Activated CD4-positive, alpha-beta T cell treated with anti-CD3 and anti-CD28 coated beads, Interleukin-2, Interleukin-4, amounts not matched to agents 100 ng/mL and 50 ng/mL, durations not matched to agents 16 hours and 8 hours (primary cell): ENCODE measurements at regions not wholly inside any gene's neighbourhood (a gene's known extent, or its start where the extent isn't known, plus 50 kb on each side); places are given as distances from the start of the nearest gene placed in this dataset.

ENCODE experiments used
- DNase-seq: peaks from one replicate; pipeline ENCODE4 v3.0.0-alpha.2; 2020; ENCODE audit warnings: low spot score

DNA sequence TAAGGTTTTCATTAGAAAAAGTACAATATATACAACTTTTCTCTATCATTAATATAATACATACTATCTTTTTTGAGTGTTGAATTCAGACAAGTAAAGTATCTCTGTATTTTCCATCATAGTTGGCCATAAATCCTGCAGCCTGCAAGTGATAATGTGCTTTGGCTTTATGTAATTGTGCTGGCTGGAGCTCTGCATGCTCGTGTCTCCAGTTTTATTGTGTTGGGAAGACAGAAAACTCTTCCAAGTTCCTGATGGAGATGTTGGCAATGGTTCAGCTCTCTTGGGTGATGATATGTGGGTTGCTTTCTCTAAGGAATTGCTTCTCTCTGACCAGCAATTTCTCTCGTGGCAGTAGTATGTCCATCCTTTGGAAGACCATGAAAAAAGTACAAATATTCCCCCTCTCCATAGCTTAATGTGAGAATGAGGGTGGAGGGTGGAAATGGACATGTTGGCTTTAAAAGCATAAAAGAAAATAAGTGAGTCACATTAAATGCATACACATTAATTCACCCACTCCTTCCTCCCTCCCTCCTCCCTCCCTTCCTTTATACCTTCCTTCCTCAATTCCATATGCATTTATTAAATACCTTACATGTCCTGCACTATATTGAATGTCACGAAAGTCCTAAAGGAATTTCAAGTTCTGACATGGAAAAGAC is 344.2 kb downstream of the MTX2 start:
- no peak for DNase-seq

DNA sequence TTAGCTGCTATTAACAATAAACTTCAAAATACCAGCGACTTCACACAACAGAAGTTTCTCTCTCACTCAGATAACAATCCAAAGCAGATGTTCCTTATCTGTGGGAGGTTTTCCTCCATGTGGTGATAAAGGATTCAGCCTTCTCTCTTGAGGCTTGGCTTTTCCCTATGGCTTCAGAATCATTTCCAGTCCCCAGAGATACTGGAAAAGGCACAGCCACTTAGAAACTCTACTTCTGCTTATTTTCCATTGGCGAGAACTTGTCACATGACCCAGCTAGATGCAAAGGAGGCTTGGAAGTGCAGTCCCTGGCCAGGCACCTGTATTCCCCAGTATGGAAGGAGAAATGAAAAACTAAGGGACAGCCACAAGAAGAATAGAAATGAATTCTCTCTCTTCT is 344.8 kb downstream of the MTX2 start:
- DNase-seq: no peak

DNA sequence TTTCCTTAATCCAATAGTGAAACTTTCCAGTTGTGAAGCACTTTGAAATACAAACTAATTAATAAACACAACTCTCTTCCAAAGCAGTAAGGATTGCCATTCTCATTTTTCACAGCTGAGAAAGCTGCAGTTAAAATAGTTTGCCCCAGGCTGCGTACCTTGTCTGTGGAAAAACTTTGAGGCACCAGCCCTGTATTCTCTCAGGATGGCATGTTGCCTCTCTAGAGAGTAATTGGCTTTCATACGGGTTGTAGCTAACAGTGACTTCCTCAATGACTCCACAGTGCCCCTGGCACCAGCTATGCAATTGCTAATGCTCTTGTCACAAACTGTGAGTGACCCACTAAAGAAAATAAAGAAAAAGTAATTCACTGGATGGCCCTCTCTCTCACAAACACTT is 345.7 kb downstream of the MTX2 start:
- no peak for DNase-seq

DNA sequence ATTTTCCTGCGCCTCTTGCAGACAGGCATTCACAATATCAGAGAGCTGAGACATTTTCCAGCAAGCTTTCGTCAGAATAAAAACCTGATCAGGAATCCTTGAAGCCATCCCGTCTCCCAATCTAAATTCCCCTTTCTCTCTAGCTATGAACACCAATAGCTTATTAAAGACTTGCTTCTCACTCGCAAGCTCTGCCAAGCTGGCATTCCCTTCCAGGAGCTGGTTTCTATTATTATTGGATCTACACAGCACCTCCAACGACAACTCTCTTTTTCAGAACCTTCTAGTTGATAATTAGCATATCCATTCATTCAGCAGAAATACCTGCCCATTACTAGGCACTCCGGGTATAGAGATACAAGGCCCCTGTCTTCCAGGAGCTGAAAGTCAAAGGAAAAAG is 350.3 kb downstream of the MTX2 start:
- DNase-seq: no peak

DNA sequence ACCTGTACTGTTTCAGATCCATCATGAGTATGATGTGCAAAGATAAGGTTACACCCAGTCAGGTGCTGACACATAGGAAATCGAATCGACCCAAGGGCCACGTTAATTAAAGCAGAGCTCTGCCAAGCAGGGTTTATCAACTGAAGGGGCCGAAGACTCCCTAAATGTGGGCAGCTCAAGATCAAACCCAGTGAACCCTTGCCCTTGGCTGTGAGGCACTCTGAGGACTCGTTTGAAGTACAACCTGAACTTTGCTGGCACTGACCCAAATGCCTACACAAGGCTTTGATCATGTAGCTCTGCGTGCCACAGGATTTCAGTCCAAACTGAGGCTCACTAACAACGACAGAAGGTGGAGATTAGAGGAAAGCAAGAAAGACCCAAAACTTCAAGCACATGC is 352.1 kb downstream of the MTX2 start:
- no peak for DNase-seq

DNA sequence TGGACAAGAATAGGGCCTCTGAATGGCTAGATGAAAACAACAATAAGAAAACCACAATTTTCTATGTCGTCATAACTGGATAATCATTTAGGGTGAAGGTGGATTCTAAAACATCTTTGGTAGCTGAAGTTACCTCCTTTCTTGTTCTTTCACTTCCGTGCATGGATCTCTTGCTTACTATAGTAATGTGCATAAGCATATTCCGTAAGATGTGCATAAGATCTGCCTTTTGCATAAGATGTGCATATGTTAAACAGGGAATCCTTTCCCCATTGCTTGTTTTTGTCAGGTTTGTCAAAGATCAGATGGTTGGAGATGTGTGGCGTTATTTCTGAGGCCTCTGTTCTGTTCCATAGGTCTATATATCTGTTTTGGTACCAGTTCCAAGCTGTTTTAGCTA is 353.6 kb downstream of the MTX2 start:
- DNase-seq: no peak

DNA sequence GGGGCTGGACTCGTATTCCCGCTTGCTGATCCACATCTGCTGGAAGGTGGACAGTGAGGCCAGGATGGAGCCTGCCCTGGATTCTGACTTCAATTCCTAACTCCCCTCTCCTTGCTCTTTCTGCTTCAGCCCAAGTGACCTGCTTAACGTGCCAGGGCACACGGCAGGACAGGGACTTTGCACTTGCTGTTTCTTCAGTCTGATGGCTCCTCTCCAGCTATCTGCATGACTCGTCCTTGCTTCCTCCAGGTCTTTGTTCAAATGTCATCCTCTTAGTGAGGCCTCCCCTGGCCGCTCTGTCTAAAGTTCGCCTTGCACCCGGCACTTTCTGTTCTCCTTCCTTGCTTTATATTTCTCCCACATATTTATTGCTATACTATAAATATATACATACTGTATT is 357.6 kb downstream of the MTX2 start:
- DNase-seq: no peak

DNA sequence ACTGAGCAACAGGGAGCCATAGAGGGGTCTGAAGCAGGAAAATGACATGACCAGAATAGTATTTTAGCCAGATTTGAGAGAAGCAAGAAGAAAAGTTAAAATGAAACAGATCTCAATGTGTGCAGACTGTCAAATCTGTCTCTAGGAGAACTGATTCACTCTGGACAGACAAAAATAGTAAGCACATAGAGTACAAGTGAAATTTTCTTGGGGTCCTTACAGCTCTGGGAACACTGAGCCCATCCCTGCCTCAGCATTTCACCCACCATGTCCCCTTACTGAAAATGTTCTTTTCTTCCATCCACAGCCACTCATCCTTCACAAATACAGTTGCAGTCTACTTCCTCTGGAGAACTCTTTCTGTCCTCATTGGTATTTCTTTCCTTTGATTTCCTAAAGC is 359.2 kb downstream of the MTX2 start:
- DNase-seq: no peak

DNA sequence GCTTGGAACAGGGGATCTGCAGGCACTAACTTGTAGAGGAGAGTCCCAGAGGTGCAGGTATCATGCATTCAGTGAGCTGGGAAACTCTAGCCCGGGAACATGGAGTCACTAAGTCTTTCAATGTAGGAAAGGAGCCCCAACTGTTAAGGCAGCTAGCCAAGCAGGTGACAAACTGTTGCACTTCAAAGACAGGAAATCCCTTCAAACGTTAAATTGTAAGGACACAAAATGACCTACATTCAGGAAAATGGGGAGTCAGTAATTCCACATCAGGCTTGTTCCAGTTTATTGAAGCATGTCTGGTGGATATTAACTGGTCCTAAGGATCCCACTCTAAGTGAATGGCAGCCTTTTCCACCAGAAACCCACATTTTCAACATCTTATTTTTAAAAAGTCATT is 364.5 kb downstream of the MTX2 start:
- no peak for DNase-seq

DNA sequence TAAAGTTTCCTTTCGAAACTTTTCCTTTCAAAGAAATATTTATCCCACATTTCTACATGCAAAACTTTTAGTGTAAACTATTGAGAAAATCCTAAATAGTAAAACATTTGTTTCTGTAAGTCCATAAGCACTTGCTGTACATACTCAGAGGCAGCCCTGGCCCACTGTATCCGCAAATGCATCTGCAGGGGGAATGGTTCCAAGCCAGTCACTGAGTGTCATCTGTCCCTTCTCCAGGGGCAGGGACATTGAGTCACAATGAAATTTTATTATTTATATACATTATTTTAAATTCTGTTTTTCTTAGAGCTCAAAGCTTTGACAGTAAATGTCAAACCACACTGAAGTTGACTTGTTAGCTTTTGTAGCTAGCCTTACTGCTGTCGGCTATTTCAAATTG is 367.2 kb downstream of the MTX2 start:
- no peak for DNase-seq

DNA sequence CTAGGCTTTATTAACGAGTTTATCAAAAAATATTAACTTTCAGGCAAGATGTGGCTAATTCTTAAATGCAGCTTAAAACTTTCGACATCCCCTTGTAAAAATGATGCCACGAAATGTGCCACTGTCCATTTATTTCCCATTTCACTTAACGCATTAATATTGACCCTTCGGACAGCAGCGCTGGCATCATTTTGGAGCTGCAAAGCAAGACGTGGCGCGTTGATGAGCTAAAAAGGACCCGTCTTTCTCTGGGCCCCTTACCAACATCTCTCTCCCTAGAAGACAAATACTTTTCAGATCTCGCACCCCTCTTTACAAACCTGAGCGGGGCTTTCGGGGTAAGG is 367.9 kb downstream of the MTX2 start:
- no peak for DNase-seq

DNA sequence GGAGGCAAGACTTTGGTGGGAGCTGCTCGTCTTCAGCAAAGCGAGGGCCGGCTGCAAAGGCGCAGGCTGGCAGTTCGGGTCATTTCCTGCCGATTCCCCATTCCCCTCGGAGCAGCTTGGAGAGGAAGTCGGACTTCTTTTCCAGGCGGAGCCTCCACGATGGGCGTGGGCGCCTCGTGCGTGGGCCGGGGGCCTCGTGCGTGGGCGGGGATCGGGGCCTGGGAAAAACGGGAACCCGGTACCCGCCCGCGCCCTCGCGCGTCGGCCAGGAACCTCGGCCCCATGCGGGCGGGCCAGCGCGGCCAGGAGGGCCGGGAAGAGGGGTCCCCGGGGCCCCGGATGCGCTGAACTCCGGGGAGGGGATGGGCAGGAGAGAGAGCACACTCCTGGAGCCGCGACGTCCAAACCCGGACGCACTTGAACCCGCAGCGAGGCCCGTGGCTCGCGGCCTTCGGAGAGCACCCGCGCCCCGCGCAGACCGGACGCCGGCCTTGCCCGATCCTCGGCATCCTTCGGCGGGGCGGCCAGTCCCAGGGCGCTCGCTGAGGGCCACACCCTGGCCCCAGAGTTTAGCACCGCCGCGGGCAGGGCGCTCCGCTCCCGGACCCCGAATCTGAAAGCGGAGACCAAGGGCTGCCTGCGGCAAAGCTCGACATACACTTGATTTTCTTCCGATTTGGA is 368.4 kb downstream of the MTX2 start:
- no peak for DNase-seq

DNA sequence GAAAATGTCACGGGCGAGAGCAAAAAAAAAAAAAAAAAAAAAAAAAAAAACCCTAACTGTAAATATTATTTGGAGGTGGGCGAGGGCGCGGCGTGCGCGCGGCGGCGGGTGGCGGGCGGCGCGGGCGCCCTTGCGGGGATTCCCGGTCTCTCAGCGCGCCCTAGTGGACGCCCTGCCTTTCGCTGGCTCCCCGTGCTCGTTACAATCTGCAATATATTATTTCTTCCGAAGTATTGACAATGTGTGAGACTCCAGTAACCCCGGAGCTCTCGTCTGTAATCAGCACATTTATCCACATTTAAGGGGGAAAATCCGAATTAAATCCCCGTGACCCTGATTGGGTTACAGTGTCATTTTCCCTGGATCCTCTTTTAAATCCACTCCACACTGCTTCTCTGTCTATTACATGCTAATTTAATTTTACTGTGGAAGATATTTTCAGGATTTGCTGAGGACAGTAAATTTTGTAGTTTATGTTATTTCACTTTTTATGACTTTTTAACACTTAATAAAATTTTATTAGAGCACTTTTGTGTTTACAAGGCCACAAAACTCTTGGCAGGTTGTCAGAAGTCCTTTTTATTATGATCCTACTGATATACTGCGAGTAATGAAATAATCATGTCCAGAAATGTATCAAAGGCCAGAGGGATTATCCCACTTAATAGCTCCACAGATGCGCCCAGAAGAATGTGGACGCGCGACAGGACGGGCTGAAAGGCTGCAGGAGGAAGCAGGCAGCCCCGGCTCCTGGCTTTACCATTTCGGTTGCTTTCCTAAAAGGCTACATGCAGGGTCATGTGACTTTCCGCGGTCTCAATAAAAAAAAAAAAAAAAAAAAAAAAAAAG is 369.1 kb downstream of the MTX2 start:
- peak; percentile 53 for DNase-seq

DNA sequence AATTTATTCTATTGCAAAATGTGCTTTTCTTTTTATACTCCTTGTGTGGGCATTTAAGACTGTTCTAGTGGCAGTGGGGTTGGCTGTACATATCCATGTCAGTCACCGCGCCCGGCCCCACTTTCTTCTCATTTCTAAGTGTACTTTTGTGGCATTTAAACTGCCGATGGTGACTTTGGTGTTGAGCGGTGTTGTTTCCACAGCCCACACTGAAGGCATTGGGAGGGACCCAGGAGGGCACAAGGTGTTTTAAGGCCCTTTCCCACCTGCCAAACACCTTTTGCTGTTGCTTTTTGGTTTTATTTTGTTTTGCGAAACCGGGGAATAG is 369.7 kb downstream of the MTX2 start:
- no peak for DNase-seq

DNA sequence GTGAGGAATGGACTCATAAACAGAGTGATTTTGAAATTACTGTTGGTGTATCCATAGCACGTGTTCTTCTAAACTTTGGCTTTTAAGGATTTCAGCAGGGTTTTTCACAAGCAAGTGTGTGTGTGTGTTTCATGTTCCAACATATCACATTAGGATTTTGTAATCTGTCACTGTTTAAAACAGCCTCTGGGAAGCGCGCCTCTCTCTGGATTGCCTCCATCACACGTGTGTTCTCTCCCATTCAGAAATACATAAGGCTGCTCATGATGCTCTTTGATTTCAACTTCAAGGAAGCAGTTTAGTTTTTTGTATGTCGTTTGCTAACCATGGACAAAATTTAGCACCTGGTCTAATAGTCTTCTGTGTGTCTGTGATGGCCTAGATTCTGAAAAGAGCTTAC is 370.4 kb downstream of the MTX2 start:
- DNase-seq: no peak

DNA sequence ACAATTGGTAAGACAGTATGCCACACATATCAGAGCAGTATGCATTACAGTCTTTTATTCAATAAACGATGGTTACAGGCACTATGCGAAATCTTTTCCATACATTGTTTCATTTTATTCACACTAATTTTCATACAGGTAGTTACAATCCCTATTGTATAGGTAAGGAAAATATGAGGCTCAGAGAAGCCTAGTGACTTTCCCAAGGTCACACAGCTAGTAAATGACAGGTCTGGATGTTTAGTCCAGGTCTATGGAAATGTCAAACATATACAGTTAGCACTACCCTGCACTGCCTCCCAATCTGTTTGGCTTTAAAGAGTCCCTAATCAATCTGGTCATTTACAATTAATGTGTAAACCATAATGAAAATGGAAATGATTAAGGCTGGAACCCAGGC is 372.2 kb downstream of the MTX2 start:
- DNase-seq: no peak

DNA sequence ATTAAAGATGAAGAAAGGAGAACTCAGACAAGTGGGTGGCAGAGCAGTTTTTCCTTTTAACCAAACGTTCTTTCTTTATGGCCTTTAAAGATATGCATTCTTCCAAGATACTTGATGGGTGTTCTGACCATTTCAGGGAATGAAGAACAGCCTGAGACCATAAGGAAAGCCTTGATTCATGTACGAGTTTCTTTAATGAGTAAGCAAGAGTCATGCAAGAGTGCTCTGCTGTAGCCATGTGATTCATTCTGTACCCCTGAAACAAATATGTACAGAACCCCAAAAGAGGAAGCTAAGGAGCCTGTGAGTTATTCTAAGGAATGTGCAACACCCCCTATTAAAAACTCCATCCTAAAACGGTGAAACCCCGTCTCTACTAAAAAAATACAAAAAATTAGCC is 372.8 kb downstream of the MTX2 start:
- no peak for DNase-seq

DNA sequence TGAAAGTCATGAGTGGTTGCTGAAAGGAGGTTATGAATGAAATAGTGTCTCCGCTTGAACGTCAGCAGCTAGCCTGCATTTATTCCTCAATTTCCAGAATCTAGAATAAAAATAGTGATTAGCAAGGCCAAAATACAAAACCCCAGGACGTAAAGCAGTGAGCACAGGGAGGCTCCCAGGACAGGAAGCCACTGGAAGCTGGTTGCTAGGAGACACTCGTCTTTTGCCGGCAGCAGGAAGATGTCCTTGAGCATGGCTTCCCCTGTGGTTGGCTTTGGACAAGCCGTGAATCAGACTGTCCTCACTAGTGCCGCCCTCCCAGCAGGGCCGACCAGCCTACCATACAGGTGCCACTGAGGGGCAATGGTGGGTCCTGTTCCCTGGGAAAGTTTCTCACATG is 374.4 kb downstream of the MTX2 start:
- no peak for DNase-seq

DNA sequence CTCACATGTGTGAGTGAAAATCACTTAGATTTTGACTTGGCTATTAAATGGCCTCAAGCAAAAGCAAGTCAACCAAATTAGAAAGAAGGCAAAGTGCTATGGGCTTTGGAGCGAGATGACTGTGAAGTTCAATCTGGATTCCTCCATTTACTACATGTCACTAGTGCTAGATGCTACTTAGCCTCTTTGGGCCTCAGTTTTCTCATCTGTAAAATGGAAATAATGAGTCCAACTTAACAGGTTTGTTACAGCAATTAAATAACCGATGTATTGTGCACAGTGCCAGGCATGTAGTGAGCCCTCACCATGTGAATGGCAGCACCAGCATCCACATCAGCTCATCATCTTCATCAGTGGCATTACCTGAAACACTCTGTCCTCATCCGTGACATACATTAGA is 376.3 kb downstream of the MTX2 start:
- no peak for DNase-seq

DNA sequence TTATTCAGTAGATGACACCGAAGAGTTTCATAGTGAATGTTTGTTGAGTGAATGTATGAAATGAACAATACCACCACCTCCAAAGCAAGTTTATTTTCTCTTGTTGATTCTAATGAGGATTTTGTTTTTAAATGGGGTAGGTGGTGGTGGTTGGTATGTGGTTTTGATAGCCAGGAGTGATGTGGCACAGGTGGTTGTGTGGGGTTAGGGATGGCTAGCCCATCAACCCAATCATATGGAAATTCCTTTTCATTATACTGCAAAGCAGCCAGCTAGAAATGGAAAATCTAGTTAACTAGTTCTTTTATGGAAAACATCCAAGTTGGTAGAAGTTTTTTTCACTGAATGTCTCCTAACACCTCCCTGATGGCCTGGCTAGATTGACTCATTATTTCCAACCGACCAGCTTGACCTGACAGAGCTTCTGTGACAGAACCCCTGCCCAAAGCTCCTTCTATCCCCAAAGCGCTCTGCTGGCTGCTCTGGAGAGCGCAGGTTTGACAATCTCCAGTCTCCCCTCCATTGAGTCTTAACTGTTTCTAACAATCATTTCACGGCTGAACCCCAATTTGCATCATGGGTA is 376.9 kb downstream of the MTX2 start:
- DNase-seq: no peak

DNA sequence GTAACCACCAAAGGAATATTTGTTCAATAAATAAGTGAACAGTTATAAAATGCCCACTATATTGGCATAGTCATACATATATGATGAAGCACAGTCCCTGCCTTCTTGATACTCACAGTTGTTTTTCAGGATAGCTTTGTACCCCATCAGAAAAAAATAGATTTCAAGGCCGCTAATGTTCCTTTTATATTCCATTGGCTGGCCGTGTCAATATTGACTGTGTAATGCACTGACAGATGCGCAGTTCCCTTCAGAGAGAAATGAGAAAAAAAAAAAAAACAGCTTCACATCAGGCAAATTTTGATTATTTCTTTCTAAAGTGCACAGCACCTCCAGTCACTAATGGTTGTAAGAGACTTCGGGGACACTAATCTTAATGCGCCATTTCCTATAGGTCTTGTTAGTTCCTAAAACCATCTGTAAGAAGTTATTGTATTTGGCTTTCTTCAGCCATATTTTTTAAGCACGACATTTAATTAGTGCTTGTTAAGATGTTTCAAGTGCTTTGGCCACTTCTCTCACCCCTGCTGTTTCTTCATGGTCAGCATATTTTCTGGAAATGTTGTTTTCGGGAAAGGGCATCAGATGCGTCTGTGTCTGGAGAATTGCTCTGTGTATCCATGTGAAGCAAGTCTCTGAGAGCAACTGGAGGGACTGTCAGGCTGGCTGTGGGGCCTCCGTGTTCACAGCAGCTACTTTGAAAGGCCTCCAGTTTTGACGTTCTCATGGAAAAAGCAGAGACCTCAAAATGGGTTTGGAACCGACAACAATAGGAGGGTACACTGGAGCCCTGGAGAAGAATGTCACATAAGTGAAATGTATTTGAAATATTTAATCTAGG is 378.3 kb downstream of the MTX2 start:
- no peak for DNase-seq

DNA sequence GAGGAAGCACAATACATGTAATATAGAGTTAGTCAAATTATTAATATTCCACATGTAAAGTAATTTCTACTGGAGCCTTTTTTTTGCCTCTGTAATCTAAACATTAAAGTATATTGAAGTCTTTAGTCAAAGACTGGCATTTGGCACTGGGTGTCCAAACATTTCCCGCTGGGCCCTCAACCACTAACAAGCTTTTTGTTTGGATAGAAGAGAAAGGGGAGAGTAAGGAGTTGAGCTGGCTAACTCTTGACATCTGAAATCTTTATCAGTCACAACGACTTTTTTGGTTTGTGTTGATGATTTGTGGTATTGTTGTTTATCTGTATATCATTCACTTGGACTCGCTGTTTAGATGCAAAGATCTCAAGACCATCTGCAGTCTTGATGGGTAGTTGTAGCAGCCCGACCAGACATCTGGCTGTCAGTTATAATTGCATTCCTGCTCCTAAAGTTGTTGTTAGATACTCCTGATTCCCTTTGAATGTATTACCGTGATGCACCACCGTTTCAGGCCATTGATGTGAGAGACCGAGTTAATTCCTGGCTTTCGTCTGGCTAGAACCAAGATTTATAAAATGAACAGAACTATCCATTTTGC is 379.6 kb downstream of the MTX2 start:
- no peak for DNase-seq
